HL-60 (cell line): ENCODE measurements at regions not wholly inside any gene's neighbourhood (a gene's known extent, or its start where the extent isn't known, plus 50 kb on each side); places are given as distances from the start of the nearest gene placed in this dataset.

Experiments used
- DNase-seq, 2 experiments: peaks; one replicate each; pipeline ENCODE4 v3.0.0-alpha.2; 2010 to 2020; ENCODE audit warnings: low read depth in 1 of 2, low spot score in 1 of 2
- H3K27ac ChIP-seq: fragments of 250-450 bp; sonication (Bioruptor Pico); replicated peaks from 2 replicates; pipeline ENCODE4 v1.5.1; 2020; ENCODE audit warnings: mild to moderate bottlenecking, moderate library complexity
- H3K27me3 ChIP-seq: fragments of 250-450 bp; sonication (Bioruptor Pico); 2 replicates; pipeline ENCODE4 v1.5.1; 2021; ENCODE audit warnings: mild to moderate bottlenecking, moderate library complexity; ENCODE audit not compliant: insufficient read depth, poor library complexity, severe bottlenecking
- H3K4me3 ChIP-seq: replicated peaks from 2 replicates; pipeline ENCODE4 v1.5.1; 2011; ENCODE audit warnings: mild to moderate bottlenecking, control low read depth, low read length; ENCODE audit not compliant: insufficient read depth
- GABPA ChIP-seq: IDR thresholded peaks from 2 replicates; pipeline ENCODE4 v1.6.1; 2012; ENCODE audit warnings: low read depth
- POLR2AphosphoS5 ChIP-seq: IDR thresholded peaks from 2 replicates; pipeline ENCODE4 v1.6.1; 2012; ENCODE audit warnings: low read depth
- REST ChIP-seq: IDR thresholded peaks from 2 replicates; pipeline ENCODE4 v1.6.1; 2012; ENCODE audit warnings: low read depth; ENCODE audit not compliant: insufficient replicate concordance
- SPI1 ChIP-seq: IDR thresholded peaks from 2 replicates; pipeline ENCODE4 v1.6.1; 2012; ENCODE audit warnings: low read depth, mild to moderate bottlenecking, borderline replicate concordance
- TF ChIP-seq, protein P1 (sequence below): IDR thresholded peaks from one replicate; pipeline ENCODE4 v1.5.1; 2011; ENCODE audit warnings: low read length, control low read depth, inconsistent platforms; ENCODE audit not compliant: insufficient read depth

GRCh38 chrX:125193921-125194320 is 125.8 kb upstream of the TEX13C start:
- Histone ChIP-seq H3K27ac (no peak overlapping the region), H3K27me3 (no peaks in the 10 kb centered on the region), H3K4me3 (no peak overlapping the region)
- no peak for DNase-seq
- TF ChIP-seq POLR2AphosphoS5: no peak
- no peak for TF ChIP-seq GABPA
- TF ChIP-seq, protein P1, sequence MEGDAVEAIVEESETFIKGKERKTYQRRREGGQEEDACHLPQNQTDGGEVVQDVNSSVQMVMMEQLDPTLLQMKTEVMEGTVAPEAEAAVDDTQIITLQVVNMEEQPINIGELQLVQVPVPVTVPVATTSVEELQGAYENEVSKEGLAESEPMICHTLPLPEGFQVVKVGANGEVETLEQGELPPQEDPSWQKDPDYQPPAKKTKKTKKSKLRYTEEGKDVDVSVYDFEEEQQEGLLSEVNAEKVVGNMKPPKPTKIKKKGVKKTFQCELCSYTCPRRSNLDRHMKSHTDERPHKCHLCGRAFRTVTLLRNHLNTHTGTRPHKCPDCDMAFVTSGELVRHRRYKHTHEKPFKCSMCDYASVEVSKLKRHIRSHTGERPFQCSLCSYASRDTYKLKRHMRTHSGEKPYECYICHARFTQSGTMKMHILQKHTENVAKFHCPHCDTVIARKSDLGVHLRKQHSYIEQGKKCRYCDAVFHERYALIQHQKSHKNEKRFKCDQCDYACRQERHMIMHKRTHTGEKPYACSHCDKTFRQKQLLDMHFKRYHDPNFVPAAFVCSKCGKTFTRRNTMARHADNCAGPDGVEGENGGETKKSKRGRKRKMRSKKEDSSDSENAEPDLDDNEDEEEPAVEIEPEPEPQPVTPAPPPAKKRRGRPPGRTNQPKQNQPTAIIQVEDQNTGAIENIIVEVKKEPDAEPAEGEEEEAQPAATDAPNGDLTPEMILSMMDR: no peak
- TF ChIP-seq SPI1: no peak
- no peak for TF ChIP-seq REST

GRCh38 chrX:125198546-125198945 is 121.1 kb upstream of the TEX13C start:
- H3K27me3 ChIP-seq: peaks cover 13% of the 10 kb centered on the region
- H3K27ac ChIP-seq: no peak overlapping the region
- TF ChIP-seq REST (no peak), SPI1 (no peak), GABPA (no peak), POLR2AphosphoS5 (no peak)
- TF ChIP-seq, protein P1: no peak
- DNase-seq: no peak
- H3K4me3 ChIP-seq: no peak overlapping the region

DNA sequence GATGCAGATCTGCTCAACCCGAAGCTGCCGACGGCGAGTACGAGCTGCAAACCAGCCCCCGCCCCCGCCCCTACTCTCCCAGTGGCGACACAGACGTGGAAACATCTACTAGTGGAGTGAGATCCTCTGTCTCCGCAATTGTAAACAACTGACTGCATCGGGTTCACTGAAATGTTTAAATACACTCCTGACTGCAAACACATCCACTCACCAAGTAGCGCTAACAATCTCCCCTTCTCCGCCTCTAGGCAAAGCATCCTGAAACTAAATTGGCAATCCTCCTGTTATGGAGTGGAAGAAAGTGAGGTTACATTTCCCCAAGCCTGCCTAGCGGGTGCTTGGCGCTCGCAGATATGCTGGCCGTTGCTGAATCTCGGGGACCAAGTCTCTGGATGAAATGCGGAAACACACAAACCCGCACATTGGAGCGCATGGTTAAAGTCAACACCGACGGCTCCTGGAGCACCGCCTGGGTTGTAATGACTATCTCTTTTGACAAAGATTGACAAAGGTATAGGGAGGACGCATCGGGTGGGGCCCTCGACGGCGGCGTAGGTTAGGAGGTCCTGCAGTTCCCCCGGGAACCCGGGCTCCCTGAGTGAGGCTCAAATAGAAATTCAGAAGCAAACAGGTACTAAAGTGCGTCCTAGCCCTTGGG is 117.0 kb upstream of the TEX13C start:
- no peak for TF ChIP-seq GABPA
- TF ChIP-seq POLR2AphosphoS5: no peak
- TF ChIP-seq SPI1: no peak
- TF ChIP-seq, protein P1: no peak
- DNase-seq: peak in 1 of 2 experiments; percentile 18
- H3K4me3 ChIP-seq: no peak overlapping the region
- H3K27ac ChIP-seq: no peak overlapping the region
- peaks cover 16% of the 10 kb centered on the region for H3K27me3 ChIP-seq

DNA sequence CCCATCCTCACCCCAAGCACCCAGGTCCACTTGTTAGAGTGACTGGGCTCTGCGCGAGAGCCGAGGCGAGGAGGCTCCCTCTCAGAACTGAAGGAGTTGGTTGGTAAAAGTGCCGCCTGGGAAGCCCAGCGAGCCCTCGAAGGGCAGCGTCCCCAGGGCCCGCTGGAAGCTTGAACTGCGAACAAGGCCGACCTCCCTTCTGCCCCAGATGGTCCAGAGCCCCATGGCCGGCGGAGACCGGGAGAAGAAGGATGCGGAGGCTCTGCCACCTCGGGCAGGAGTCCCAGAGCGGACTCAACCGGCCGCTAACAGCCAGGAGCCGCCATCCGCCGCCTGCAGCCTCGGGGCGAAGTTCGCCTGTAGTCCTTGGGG is 116.3 kb upstream of the TEX13C start:
- H3K27me3 ChIP-seq: peaks cover 16% of the 10 kb centered on the region
- H3K27ac ChIP-seq: no peak overlapping the region
- TF ChIP-seq REST (no peak), GABPA (no peak)
- DNase-seq: no peak
- H3K4me3 ChIP-seq: no peak overlapping the region
